Brain microvascular endothelial cell (primary cell): ENCODE measurements at regions not wholly inside any gene's neighbourhood (a gene's known extent, or its start where the extent isn't known, plus 50 kb on each side); places are given as distances from the start of the nearest gene placed in this dataset.
A peak's percentile ranks its signal among the peaks of the same experiment; 100 is the strongest.

Source experiments
- DNase-seq: peaks from one replicate; pipeline ENCODE4 v3.0.0-alpha.2; 2020
- H3K27ac ChIP-seq: fragments of 250-450 bp; sonication (Bioruptor Pico); 2 replicates; pipeline ENCODE4 v1.5.1; 2020; ENCODE audit warnings: mild to moderate bottlenecking, moderate library complexity
- H3K27me3 ChIP-seq: fragments of 250-450 bp; sonication (Bioruptor Pico); replicated peaks from 2 replicates; pipeline ENCODE4 v1.5.1; 2020; ENCODE audit warnings: mild to moderate bottlenecking
- H3K36me3 ChIP-seq: fragments of 250-450 bp; sonication (Bioruptor Pico); replicated peaks from 2 replicates; pipeline ENCODE4 v1.5.1; 2020; ENCODE audit warnings: mild to moderate bottlenecking
- H3K4me3 ChIP-seq: 2 replicates; pipeline ENCODE4 v1.5.1; 2011; ENCODE audit warnings: low read depth, mild to moderate bottlenecking, control low read depth, low read length, moderate library complexity
- in situ Hi-C: cut with HindIII; loops from 2 replicates; pipeline ENCODE4 v1.10.0; 2017; ENCODE audit warnings: low sequenced_read_pairs, low pct_ligation_motif_present
- TF ChIP-seq, protein P1 (sequence below): IDR thresholded peaks from 2 replicates; pipeline ENCODE4 v1.5.1; 2011; ENCODE audit warnings: low read depth, mild to moderate bottlenecking, moderate library complexity, low read length, control low read depth, inconsistent platforms; ENCODE audit errors: missing control alignments

DNA sequence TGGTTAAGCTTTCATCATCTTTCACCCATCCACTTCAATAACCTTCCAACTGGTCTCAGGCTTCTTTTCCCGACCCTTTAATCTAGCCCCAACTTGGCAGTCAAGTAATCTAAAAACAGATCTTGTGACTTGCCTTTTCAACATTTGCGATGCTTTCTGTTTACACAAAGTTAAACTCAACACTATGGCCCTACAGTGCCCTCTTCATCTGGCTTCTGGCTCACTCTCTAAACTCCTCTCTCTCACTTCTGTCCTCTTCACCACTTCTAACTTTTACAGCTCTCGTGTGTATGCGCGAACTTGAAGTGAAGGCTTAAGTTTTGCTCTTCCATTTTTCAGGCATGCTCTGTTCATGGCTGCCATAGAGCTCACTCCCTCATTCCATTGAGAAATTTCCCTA is 1122.3 kb upstream of the ADGRL2 start:
- DNase-seq: no peak
- Histone ChIP-seq H3K27me3 (no peaks in the 10 kb centered on the region), H3K4me3 (no peak overlapping the region), H3K36me3 (no peaks in the 10 kb centered on the region), H3K27ac (no peak overlapping the region)
- in situ Hi-C loops: no loop called here
- TF ChIP-seq, protein P1, sequence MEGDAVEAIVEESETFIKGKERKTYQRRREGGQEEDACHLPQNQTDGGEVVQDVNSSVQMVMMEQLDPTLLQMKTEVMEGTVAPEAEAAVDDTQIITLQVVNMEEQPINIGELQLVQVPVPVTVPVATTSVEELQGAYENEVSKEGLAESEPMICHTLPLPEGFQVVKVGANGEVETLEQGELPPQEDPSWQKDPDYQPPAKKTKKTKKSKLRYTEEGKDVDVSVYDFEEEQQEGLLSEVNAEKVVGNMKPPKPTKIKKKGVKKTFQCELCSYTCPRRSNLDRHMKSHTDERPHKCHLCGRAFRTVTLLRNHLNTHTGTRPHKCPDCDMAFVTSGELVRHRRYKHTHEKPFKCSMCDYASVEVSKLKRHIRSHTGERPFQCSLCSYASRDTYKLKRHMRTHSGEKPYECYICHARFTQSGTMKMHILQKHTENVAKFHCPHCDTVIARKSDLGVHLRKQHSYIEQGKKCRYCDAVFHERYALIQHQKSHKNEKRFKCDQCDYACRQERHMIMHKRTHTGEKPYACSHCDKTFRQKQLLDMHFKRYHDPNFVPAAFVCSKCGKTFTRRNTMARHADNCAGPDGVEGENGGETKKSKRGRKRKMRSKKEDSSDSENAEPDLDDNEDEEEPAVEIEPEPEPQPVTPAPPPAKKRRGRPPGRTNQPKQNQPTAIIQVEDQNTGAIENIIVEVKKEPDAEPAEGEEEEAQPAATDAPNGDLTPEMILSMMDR: no peak

DNA sequence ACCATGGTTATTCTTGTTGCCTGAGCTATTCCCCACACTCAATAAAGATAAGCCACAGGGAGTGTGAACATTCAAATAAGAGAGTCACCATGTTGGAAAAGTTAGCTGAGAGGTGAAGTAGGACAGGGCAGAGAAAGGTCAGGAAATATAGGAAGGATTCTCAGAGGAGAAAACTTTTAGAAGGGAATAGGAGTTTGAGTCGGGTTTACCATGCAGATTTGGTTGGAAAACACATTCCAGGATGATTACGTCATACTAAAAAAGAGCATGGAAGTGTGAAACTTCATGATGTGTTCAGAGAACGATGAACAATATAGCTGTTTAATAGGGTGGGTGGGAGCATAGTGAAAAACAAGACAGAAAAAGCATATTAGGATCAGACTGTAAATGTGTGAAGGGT is 1125.3 kb upstream of the ADGRL2 start:
- Histone ChIP-seq H3K4me3 (no peak overlapping the region), H3K36me3 (no peaks in the 10 kb centered on the region), H3K27ac (no peak overlapping the region), H3K27me3 (no peaks in the 10 kb centered on the region)
- peak; percentile 1 for DNase-seq
- TF ChIP-seq, protein P1: no peak
- in situ Hi-C loops: no loop called here

- Histone ChIP-seq H3K4me3 (no peak overlapping the region), H3K27ac (no peak overlapping the region), H3K27me3 (no peaks in the 10 kb centered on the region), H3K36me3 (no peaks in the 10 kb centered on the region)
- TF ChIP-seq, protein P1: no peak
- no peak for DNase-seq
- in situ Hi-C loops: no loop called here
Measured at GRCh38 chr1:80673935-80674597, 1126.7 kb upstream of the ADGRL2 start.

DNA sequence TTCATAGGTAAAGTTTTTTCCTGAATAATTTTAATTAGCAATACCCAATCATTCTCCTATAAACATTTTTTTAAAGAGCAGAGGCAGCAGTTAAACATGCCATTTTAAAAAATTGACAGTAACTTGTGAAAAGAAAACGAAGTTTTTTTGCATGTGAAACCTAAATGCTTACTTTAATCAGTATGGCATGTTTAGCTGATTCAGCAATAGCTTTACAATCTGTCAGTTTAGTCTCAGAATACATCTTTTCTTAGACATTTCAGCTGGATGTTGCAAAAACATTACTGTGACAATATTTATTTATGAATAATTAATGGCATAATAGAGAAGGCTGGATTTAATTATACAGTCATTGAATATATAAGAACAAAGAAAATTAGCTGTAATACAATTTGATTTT is 1132.4 kb upstream of the ADGRL2 start:
- no peak for DNase-seq
- H3K27me3 ChIP-seq: no peaks in the 10 kb centered on the region
- in situ Hi-C loops: no loop called here

DNA sequence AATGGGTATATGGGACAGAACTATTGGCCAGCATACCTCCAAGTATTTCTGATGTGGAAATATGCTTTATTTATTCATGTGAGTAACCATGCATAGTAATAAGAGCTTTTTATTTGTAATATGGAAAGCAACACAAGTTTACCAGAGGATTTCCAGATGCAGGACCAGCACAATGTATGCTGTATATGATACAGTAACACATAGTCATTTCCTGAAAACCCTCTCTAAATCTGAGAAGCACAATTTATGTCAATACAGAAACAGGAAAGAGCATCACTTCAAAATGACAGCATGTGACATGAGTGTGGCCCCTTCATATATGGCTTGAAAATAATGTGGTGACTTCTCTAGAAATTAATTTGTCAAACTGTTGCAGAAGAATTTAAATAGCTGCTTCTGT is 1134.7 kb upstream of the ADGRL2 start:
- Histone ChIP-seq H3K4me3 (no peak overlapping the region), H3K27me3 (no peaks in the 10 kb centered on the region), H3K36me3 (no peaks in the 10 kb centered on the region), H3K27ac (no peak overlapping the region)
- no peak for DNase-seq
- TF ChIP-seq, protein P1: no peak
- in situ Hi-C loops: no loop called here

More for the DNA sequence above, 1132.4 kb upstream of the ADGRL2 start:
- TF ChIP-seq, protein P1: no peak
- Histone ChIP-seq H3K4me3 (no peak overlapping the region), H3K36me3 (no peaks in the 10 kb centered on the region), H3K27ac (no peak overlapping the region)

DNA sequence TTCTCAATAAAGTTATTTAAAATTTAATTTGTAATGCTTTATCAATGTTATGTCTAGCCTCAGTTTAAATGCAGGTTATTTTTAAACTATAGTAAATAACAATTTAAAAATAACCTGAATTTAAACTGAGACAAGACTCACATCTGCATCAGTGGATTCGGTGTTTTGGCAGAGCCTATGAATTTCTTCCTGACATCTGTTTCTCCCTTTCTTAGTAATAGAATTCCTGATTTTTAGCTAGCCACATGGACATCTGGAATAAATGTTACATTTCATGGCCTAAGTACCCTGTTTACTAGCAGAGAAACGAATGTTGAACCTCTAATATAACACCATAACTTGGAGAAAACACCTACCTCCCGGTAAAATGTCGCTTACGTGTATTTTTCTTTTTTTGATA is 1141.6 kb upstream of the ADGRL2 start:
- Histone ChIP-seq H3K36me3 (no peaks in the 10 kb centered on the region), H3K27me3 (no peaks in the 10 kb centered on the region), H3K4me3 (no peak overlapping the region), H3K27ac (no peak overlapping the region)
- TF ChIP-seq, protein P1: no peak
- DNase-seq: no peak
- in situ Hi-C loops: no loop called here
